ENCODE measurements at regions not wholly inside any gene's neighbourhood (a gene's known extent, or its start where the extent isn't known, plus 50 kb on each side); places are given as distances from the start of the nearest gene placed in this dataset.
"Not testable (repeated sequence)": the region's sequence is repeated elsewhere in the genome, so short reads cannot be mapped to it uniquely, and the experiment has no call there.

GRCh38 chr18:22702806-22703205 is 230.3 kb upstream of the RBBP8 start:
- no peak for DNase-seq (ENCODE audit: extremely low spot score)
- intact Hi-C loops (cut with DNase I) = no loop called here
- peaks cover 0 to 30% (median 20%) of the 10 kb centered on the region in 4 donors for H3K4me1 ChIP-seq
- TF ChIP-seq CTCF (IDR thresholded peaks at IDR 0.05) (no peak), POLR2AphosphoS5 (IDR thresholded peaks at IDR 0.05) (no peak), EP300 (IDR thresholded peaks at IDR 0.05) (no peak), POLR2A (IDR thresholded peaks at IDR 0.05; ENCODE audit: low read depth) (no peak)
- H3K36me3 ChIP-seq = no peaks in the 10 kb centered on the region
- no peaks in the 10 kb centered on the region for H3K9me3 ChIP-seq
- no peak overlapping the region for H3K4me3 ChIP-seq
- H3K27me3 ChIP-seq = no peaks in the 10 kb centered on the region
- no peak overlapping the region for H3K27ac ChIP-seq (replicated peaks in 1 of 4)
- 68% methylated on average over 3 of the region's 3 CpGs for WGBS

GRCh38 chr18:22703883-22704585 is 229.1 kb upstream of the RBBP8 start:
- TF ChIP-seq POLR2A (IDR thresholded peaks at IDR 0.05; ENCODE audit: low read depth) (no peak), CTCF (IDR thresholded peaks at IDR 0.05) (peak; percentile 39 to 74 (median 50)), POLR2AphosphoS5 (IDR thresholded peaks at IDR 0.05) (no peak), EP300 (IDR thresholded peaks at IDR 0.05) (no peak)
- H3K9me3 ChIP-seq = no peaks in the 10 kb centered on the region
- H3K27me3 ChIP-seq = no peaks in the 10 kb centered on the region
- DNase-seq (ENCODE audit: extremely low spot score) = no peak
- H3K4me3 ChIP-seq = no peak overlapping the region
- no peaks in the 10 kb centered on the region for H3K36me3 ChIP-seq
- no peak overlapping the region for H3K27ac ChIP-seq (replicated peaks in 1 of 4)
- WGBS = 69% methylated on average over 9 of the region's 9 CpGs
- H3K4me1 ChIP-seq = peaks cover 0 to 30% (median 20%) of the 10 kb centered on the region in 4 donors
- intact Hi-C loops (cut with DNase I) = no loop called here

- intact Hi-C loops (cut with DNase I) = no loop called here
- DNase-seq (ENCODE audit: extremely low spot score) = no peak
- WGBS = 98% methylated on average over 1 of the region's 1 CpG
- no peak for TF ChIP-seq EP300 (IDR thresholded peaks at IDR 0.05)
- no peak for TF ChIP-seq POLR2AphosphoS5 (IDR thresholded peaks at IDR 0.05)
- no peak overlapping the region for H3K27ac ChIP-seq (replicated peaks in 1 of 4)
- no peak overlapping the region for H3K4me3 ChIP-seq
- H3K4me1 ChIP-seq = peaks cover 0 to 33% (median 22%) of the 10 kb centered on the region in 4 donors
- no peaks in the 10 kb centered on the region for H3K9me3 ChIP-seq
- no peaks in the 10 kb centered on the region for H3K27me3 ChIP-seq
- no peaks in the 10 kb centered on the region for H3K36me3 ChIP-seq
Measured at GRCh38 chr18:22704586-22704918, 228.6 kb upstream of the RBBP8 start.

- intact Hi-C loops (cut with DNase I) = no loop called here
- no peaks in the 10 kb centered on the region for H3K36me3 ChIP-seq
- H3K9me3 ChIP-seq = no peaks in the 10 kb centered on the region
- TF ChIP-seq EP300 (IDR thresholded peaks at IDR 0.05) (no peak), POLR2AphosphoS5 (IDR thresholded peaks at IDR 0.05) (no peak), CTCF (IDR thresholded peaks at IDR 0.05) (no peak), POLR2A (IDR thresholded peaks at IDR 0.05; ENCODE audit: low read depth) (no peak)
- 80% methylated on average over 1 of the region's 1 CpG for WGBS
- H3K4me1 ChIP-seq = peaks cover 2 to 40% (median 28%) of the 10 kb centered on the region in 4 donors
- no peaks in the 10 kb centered on the region for H3K27me3 ChIP-seq
- no peak overlapping the region for H3K4me3 ChIP-seq
- no peak overlapping the region for H3K27ac ChIP-seq (replicated peaks in 1 of 4)
- DNase-seq (ENCODE audit: extremely low spot score) = no peak
Measured at GRCh38 chr18:22705328-22705727, 227.8 kb upstream of the RBBP8 start.

GRCh38 chr18:22706025-22706424 is 227.1 kb upstream of the RBBP8 start:
- H3K9me3 ChIP-seq; H3K27ac ChIP-seq (replicated peaks in 1 of 4); H3K27me3 ChIP-seq; H3K36me3 ChIP-seq; H3K4me3 ChIP-seq; intact Hi-C loops (cut with DNase I): not testable (repeated sequence)
- peak; percentile 39 for DNase-seq (ENCODE audit: extremely low spot score)
- H3K4me1 ChIP-seq = peaks cover 9 to 47% (median 29%) of the 10 kb centered on the region in 4 donors
- WGBS = 96% methylated on average over 3 of the region's 3 CpGs
